ENCODE measurements at regions not wholly inside any gene's neighbourhood (a gene's known extent, or its start where the extent isn't known, plus 50 kb on each side); places are given as distances from the start of the nearest gene placed in this dataset.

DNA sequence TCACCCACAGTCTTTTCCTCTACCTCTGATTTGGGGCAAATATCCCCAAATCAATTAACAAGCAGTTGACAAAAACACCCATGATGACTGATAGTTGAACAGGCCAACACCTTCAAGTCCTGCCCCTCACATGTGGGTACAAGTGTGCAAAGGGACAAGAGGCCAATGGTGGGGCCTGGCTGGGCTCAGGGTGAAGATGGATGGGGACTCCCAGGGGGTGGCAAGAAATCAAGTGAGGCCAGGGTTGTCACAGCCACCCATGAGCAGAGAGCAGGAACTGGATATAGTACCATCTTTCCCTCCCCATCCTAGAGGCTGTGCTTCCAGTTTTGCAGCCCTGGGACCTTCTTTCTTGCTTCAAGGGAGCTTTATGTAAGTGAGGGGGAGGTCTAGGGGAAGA is 270.2 kb upstream of the TOPAZ1 start:
- H3K27me3 Mint-ChIP-seq (ENCODE audit: insufficient read depth), result peaks cover 4% of the 10 kb centered on the region
- no peak for DNase-seq
- no peaks in the 10 kb centered on the region for H3K36me3 Mint-ChIP-seq (ENCODE audit: low read depth)
- TF ChIP-seq, protein P1, sequence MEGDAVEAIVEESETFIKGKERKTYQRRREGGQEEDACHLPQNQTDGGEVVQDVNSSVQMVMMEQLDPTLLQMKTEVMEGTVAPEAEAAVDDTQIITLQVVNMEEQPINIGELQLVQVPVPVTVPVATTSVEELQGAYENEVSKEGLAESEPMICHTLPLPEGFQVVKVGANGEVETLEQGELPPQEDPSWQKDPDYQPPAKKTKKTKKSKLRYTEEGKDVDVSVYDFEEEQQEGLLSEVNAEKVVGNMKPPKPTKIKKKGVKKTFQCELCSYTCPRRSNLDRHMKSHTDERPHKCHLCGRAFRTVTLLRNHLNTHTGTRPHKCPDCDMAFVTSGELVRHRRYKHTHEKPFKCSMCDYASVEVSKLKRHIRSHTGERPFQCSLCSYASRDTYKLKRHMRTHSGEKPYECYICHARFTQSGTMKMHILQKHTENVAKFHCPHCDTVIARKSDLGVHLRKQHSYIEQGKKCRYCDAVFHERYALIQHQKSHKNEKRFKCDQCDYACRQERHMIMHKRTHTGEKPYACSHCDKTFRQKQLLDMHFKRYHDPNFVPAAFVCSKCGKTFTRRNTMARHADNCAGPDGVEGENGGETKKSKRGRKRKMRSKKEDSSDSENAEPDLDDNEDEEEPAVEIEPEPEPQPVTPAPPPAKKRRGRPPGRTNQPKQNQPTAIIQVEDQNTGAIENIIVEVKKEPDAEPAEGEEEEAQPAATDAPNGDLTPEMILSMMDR (conservative IDR thresholded peaks at IDR 0.05), result no peak
- Histone ChIP-seq H3K9ac (ENCODE audit: extremely low read depth, low read length, poor library complexity, severe bottlenecking) (no peak overlapping the region), H3K9me3 (ENCODE audit: control insufficient read depth, low read length) (no peaks in the 10 kb centered on the region), H3K27ac (ENCODE audit: low read depth, low read length) (no peak overlapping the region), H3K4me1 (ENCODE audit: control insufficient read depth, insufficient read depth, low read length) (peaks cover 7% of the 10 kb centered on the region), H3K27me3 (ENCODE audit: control insufficient read depth, insufficient read depth, low read length, poor library complexity, severe bottlenecking) (no peaks in the 10 kb centered on the region), H3K36me3 (ENCODE audit: control insufficient read depth, insufficient read depth, low read length) (no peaks in the 10 kb centered on the region), H3K4me3 (ENCODE audit: low read length) (no peak overlapping the region)
- peaks cover 4% of the 10 kb centered on the region for H3K9me3 Mint-ChIP-seq
- H3K27ac Mint-ChIP-seq, result no peak overlapping the region
- no peak overlapping the region for H3K4me3 Mint-ChIP-seq
- peaks cover 12% of the 10 kb centered on the region for H3K4me1 Mint-ChIP-seq

DNA sequence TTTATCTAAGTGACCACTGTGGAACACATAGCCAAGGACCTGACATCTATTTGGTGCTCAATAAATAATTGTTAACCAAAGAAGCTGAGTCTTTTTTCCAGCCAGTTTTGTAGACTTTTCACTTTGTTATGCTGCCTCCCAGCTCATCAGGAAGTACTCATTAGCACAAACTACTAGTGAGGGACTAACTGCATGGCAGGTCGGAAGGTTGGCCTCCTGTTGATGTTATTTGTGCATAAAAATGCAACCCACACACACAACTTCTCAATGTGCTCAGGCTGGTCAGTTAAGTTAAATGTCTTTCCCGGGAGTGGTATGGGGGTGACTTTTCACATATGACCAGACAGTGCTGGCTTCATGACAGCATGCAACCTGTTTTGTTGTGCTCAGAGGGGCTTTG is 263.0 kb upstream of the TOPAZ1 start:
- H3K9me3 ChIP-seq (ENCODE audit: control insufficient read depth, low read length), result no peaks in the 10 kb centered on the region
- H3K4me3 ChIP-seq (ENCODE audit: low read length), result no peak overlapping the region
- H3K27ac Mint-ChIP-seq, result no peak overlapping the region
- no peaks in the 10 kb centered on the region for H3K27me3 ChIP-seq (ENCODE audit: control insufficient read depth, insufficient read depth, low read length, poor library complexity, severe bottlenecking)
- DNase-seq, result no peak
- no peaks in the 10 kb centered on the region for H3K4me1 ChIP-seq (ENCODE audit: control insufficient read depth, insufficient read depth, low read length)
- TF ChIP-seq, protein P1 (conservative IDR thresholded peaks at IDR 0.05), result no peak
- H3K27me3 Mint-ChIP-seq (ENCODE audit: insufficient read depth), result peaks cover 2% of the 10 kb centered on the region
- H3K9ac ChIP-seq (ENCODE audit: extremely low read depth, low read length, poor library complexity, severe bottlenecking), result no peak overlapping the region
- no peaks in the 10 kb centered on the region for H3K36me3 ChIP-seq (ENCODE audit: control insufficient read depth, insufficient read depth, low read length)
- no peak overlapping the region for H3K27ac ChIP-seq (ENCODE audit: low read depth, low read length)
- no peak overlapping the region for H3K4me3 Mint-ChIP-seq
- 31% methylated on average over 2 of the region's 2 CpGs; no CpG with 5 or more reads in 1 of the 2 experiments for WGBS, 2 experiments (ENCODE audit: insufficient coverage in 1 of 2, insufficient read length in 1 of 2)
- peaks cover 3% of the 10 kb centered on the region for H3K4me1 Mint-ChIP-seq
- no peaks in the 10 kb centered on the region for H3K36me3 Mint-ChIP-seq (ENCODE audit: low read depth)
- H3K9me3 Mint-ChIP-seq, result peaks cover 3% of the 10 kb centered on the region

DNA sequence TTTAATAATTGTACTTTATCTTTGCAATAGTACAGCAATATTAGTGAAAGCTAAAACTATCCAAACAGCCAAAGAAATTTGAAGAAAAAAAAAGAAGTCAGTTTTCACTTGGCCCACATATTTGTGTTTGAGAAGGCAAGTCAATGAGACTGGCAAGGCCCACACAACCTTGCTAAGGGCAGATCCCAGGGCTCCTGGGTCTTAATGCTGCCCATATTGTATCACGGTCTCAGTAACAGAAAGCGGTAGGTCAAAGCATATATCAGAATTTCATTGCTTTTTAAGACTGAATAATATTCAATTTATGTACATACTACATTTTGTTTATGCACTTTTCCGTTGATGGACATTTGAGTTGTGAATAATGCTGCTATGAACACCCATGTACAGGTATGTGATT is 262.0 kb upstream of the TOPAZ1 start:
- TF ChIP-seq, protein P1 (conservative IDR thresholded peaks at IDR 0.05), result no peak
- Histone ChIP-seq H3K9ac (ENCODE audit: extremely low read depth, low read length, poor library complexity, severe bottlenecking) (no peak overlapping the region), H3K4me3 (ENCODE audit: low read length) (no peak overlapping the region), H3K36me3 (ENCODE audit: control insufficient read depth, insufficient read depth, low read length) (no peaks in the 10 kb centered on the region), H3K9me3 (ENCODE audit: control insufficient read depth, low read length) (no peaks in the 10 kb centered on the region), H3K4me1 (ENCODE audit: control insufficient read depth, insufficient read depth, low read length) (no peaks in the 10 kb centered on the region), H3K27me3 (ENCODE audit: control insufficient read depth, insufficient read depth, low read length, poor library complexity, severe bottlenecking) (no peaks in the 10 kb centered on the region), H3K27ac (ENCODE audit: low read depth, low read length) (no peak overlapping the region)
- no peak overlapping the region for H3K4me3 Mint-ChIP-seq
- peaks cover 6% of the 10 kb centered on the region for H3K9me3 Mint-ChIP-seq
- 93% methylated on average over 3 of the region's 3 CpGs; no CpG with 5 or more reads in 1 of the 2 experiments for WGBS, 2 experiments (ENCODE audit: insufficient coverage in 1 of 2, insufficient read length in 1 of 2)
- peaks cover 3% of the 10 kb centered on the region for H3K4me1 Mint-ChIP-seq
- peaks cover 2% of the 10 kb centered on the region for H3K27me3 Mint-ChIP-seq (ENCODE audit: insufficient read depth)
- DNase-seq, result no peak
- no peak overlapping the region for H3K27ac Mint-ChIP-seq
- no peaks in the 10 kb centered on the region for H3K36me3 Mint-ChIP-seq (ENCODE audit: low read depth)
